ENCODE measurements at regions not wholly inside any gene's neighbourhood (a gene's known extent, or its start where the extent isn't known, plus 50 kb on each side); places are given as distances from the start of the nearest gene placed in this dataset.

DNA sequence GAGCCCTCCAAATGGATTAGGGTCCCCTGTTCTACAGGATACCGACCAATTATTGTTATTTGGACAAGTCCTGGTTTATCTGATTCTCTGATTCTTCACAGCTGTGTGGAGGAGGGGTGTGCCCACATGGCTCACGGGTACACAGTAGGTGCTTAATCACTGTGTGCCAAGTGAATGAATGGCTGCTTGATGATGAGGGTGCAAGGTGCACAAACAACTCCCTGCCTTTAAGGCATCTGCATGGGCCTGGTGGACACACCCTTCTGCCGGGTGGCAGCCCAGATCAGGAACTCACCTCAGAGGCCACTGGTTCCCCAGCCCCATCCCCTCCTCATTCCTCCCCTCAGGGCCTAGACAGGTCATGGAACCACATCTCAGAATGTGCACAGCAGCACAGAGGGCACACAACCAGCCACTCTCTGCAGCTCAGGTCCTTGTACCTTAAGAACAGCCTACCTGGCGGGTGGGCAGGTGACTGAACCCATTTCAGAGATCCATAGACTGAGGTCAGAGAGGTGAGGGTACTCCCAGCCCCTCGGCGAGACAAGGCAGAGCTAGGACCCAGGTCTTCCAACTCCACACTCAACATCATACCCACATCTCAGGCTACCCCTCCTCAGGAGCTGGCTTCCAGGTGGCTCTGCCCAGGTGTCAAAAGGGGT lies 50.3 kb downstream of the SHANK2 start:
- no peak for DNase-seq

DNA sequence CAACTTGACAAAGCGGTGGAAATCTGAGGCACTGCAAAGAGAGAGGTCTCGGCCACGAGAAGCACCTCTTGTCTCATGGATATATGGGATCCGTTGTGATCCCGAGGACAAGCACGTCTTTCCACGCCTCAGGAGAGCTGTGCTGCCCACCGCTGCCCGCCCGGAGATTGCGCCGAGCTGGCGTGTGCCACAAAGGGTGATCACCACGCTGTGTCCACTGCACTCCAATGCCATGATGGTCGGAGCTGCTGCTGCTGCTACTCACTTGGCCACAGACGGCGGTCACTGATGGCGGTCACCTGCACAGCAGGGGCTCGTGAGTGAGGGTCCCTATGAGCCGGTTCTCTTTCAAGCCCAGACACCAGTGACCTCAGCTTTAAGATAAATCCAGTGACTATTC lies 51.1 kb downstream of the SHANK2 start:
- DNase-seq = no peak

DNA sequence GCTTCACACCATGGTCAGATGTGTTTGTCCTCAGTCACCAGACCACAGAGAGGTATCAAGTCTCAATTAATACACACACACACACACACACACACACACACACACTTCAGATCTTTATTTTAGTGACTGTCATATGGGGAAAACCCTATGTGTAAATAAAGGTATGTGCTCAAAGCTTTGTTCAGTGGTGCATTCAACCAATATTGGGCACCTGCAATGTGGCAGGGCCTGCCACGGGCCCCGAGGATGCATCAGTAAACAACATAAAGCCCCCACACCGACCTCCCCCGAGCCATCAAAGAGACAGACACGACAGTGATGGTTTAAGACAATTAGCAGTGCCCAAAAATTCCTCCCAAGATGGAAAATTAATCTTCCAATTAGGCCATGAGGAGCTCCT lies 51.6 kb downstream of the SHANK2 start:
- no peak for DNase-seq

DNA sequence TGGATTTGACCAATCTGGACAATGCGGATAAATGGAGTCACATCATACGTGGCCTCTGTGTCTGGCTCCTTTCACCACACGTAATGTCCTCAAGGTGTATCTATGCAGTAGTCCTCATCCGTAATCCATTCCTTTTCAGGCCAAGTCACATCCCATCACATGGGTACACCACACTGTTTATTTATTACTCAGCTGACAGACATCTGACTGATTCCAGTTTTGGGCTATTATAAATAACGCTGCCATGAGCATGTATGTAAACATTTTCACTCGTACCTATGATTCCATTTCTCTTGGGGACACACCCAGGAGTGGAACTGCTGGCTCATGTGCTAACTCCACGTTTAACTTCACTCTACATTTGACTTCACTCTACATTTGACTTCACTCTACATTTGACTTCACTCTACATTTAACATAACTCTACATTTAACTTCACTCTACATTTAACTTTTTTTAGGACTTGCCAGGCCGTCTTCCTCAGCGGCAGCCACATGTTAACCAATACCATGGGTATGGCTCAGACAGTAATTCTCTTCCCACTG lies 52.1 kb downstream of the SHANK2 start:
- DNase-seq = no peak

DNA sequence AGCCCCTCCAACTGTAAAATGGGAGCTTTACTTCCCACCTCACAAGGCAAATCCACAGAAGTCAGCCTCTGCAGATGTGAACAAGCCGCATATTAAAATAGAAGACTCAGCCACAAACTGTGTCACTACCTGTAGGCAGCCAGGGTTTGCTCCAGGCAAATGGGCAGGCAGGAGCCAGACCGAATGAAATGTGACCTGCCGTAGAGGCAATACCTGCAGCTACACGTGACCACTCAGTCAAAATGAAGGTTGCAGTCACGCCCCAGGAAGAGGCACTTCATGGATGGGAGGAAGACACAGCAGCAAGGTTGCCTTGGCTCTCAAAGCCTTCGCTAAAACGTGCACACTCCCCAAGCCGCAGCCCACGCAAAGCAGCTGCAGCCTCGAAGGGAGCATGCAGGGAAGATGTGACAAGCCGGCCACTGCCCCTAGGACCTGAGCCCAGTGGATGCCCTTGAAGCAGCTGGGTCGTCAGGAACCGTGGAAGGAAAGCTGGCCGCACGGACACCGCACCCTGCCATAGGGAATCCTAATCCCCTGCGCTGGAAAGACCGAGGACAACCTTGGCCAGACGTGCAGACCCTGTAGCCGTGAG lies 53.1 kb downstream of the SHANK2 start:
- DNase-seq = peak in 1 of 2 experiments; percentile 37

DNA sequence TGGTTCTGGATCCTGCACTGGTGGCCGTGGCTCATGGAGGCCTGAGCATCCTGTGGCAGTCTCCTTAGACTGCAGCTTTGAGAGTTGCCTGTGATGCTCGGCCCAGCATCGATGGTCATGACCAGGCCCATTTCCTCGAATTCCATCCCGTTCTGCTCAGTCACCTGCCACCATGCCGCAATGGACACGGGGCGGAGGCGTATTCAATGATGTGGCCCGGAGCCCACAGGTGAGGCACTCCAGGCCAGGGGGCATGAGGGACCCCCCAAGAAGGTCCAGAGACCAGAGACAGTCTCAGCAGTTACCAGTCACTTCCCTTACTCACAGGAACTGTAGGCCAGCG lies 53.6 kb downstream of the SHANK2 start:
- no peak for DNase-seq

DNA sequence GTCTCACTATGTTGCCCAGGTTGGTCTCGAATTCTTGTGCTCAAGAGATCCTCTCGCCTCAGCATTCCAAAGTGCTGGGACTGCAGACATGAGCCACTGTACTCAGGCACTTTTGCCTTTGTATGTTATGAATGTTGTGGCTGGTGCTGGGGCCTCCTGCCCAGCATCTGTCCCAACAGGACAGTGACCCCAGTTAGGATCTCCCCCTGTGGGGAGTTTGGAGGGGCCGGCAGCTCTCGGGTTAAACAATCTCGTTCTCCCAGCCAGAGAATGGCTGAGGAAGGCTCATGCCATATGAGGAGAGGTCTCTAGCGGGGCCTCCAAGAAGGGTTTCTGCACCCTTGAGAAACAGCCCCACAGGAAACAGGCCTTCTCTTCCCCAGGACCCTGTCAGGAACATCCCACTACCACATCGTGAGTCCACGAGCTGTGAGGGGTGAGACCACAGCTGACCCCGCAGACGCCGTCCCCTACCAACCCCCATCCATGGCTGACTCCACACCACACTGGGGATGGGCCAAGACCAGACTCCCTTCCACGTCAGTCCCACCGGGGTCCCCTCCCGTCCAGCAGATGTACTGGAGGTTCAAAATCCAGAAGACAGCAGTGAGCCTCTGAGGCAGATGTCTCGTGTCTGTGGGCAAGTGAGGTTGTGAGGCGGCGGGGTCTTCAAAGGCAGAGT lies 54.1 kb downstream of the SHANK2 start:
- no peak for DNase-seq

DNA sequence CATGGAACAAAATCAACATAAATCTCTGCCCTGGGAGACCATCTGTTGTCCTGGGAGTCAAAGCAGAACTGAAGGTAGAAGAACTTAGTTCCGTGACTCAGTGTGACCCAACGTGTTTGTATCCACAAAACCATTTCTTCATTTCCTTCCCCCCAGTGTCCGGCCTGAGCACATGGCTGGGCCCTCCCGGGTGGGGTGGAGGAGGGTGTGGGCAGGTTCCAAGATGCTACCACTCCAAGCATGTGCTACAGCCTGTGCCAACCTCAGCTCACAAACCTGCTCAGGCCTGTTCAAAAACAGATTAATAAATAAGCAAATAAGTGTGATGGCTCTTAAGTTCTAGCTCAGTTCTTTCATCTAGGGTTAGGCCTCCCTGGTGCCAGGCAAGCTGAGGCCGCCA lies 55.3 kb downstream of the SHANK2 start:
- no peak for DNase-seq

DNA sequence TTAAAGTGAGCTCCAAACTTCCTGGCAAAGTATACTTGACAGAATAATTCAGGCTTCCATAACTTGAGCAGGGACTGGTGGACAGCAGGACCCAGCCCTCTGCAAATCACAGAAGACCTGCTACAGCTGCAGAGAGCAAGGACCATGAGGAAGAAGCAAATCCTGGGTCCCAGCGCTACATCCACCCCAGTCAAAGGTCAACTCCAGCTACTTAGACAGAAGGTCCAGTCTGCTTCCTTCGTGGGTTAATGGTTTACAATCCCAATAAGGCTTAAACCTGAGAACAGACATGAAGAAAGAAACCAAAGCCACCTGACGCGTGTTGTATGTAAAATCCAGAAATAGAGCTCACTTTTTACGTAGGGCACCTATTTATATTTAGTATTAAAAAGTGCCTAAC lies 57.7 kb downstream of the SHANK2 start:
- DNase-seq = no peak

DNA sequence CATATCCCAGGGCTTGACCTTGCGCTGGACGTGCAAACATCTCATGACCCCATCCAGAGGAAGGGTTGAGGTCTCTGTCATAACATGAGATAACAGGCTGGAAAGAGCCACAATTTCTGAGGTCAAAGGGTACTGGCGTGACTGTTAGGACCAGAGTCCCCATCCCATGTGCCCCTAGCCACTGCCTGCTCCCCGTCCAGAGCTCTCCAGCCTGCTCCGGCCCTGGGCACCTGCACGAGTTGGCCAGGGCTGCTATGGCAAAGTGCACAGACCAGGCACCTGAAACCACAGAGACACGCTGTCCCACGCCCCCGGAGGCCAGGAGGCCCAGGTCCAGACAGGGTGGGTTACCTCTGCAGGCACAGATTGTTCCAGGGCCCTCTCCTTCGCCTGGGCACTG lies 58.9 kb downstream of the SHANK2 start:
- DNase-seq = no peak

DNA sequence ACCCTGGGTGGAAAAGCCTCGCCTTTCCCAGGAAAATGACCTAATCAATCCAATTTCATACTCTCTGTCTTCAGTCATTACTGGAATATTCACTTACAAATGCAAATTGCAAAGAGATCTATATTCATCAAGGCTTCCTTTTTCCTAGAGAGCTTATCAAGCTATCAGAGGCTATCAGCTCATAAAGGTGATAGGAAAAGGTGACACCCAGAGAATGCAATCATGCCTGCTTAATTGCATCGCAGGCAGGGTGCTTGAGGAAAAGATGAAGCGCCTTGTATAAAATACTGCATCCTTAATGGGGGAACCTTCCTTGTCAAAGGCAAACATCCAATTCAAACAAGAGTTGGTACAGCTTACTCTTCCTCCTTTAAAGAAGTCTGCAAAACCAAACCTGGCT lies 59.7 kb downstream of the SHANK2 start:
- DNase-seq = no peak

DNA sequence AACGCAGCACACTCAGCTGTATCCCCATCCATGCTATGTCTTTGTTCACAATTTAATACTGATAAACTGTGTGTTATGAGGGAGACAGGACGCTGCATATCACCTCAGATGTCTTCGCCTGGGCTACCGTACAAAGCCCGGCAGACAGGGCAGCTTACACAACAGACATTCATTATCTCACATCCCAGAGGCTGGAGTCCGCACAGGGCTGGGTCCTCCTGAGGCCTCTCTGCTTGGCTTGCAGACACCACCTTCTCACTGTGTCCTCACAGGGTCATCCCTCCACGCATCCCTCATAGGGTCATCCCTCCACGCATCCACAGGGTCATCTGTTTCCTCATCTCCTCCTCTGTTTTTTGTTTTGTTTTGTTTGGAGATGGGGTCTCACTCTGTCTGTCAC lies 61.2 kb downstream of the SHANK2 start:
- DNase-seq = no peak

DNA sequence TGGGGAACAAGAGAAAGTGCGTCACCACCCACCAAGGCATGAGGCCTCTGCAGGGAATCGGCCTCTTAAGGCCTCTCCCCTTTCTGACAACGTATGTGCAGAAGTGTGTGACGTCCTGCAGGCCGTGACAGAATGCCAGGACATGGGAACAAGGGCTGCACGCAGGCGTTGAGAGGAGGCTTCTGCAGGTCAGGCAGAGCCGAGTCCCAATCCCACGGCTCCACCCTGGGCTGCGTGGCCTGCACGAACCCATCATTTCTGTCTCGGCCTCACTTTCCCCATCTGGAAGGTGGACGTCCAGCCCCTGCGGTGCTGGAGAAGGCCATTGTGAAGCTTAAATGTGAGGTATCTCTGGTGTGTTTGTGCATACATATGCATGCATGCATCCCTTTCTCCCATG lies 61.8 kb downstream of the SHANK2 start:
- DNase-seq = no peak

DNA sequence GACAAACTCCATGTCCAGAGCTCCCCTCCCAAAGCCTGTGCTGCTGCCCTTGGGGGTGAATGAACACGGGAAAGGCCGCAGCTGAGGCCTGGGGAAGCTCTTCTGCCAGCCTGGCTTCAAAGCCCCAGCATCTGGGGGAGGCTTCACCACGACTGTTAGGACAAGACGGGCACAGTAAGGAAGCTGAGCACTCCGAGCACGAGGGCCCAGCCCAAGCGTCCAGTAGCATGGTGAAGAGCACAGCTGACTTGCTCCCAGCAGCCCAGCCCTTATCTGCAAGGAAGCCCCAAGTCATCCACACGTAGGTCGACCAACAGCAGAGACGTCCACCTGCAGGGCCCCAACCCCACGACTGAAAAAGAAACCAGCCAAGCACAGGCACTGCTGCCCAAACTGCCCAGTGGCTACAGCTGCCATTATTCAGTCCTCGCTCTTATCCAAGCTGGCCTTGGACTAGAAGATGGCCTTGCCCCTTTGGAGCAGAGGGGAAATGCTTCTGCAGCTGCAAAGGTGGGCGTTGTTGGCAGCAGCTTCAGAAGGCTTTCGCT lies 62.5 kb downstream of the SHANK2 start:
- no peak for DNase-seq

DNA sequence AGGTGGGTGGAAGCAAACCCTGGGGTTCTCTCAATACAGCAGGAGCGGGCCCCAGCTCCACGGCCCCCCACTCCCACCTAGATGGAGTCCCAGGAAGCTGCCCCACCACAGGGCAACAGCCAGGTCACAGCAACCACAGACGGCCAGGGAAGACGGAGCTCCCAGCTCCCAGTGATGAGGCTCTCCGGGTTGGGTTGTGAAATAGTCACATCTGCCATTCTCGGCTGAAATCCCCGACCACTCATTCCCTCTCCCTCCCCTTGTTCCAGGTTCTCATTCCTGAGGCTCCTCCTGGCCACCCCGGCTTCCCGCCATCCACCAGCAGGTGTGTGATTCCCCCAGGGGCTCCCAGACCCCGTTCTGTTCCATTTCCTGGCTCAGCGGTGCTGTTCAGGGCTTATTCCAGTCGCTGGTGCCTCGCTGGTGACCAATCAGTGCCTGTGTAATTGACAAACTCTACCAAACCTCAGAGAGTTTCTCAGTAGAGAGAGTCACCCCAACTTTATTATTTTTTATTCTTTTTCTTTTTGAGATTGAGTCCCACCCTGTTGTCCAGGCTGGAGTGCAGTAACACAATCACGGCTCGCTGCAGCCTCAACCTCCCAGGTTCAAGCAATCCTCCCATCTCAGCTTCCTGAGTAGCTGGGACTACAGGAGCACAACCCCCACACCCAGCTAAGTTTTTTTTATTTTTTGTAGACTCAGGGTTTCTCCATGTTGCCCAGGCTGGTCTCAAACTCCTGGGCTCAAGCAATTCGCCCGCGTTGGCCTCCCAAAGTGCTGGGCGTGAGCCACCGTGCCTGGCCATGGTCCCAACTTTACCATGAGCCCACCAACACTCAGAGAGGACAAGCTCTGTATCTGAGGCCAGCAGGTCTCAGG lies 63.2 kb downstream of the SHANK2 start:
- no peak for DNase-seq

DNA sequence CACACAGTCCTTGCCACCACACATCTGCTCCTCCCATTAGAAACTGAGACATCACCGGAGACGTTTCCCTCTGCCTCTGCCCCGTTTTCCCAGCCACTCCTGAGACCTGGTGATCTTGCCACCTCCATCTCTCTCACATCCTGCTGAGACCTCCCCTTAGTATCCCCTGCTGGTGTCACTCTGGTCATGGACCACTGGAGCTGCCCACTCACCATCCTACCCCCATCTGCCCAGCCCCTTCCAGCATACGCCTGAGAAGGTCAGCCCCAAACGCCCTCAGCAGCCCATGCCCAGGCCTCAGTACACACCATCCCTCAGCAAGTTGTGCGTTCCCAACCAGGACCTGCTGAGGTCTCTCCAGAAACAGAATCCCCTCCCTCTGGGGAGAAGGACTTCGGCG lies 64.3 kb downstream of the SHANK2 start:
- no peak for DNase-seq

DNA sequence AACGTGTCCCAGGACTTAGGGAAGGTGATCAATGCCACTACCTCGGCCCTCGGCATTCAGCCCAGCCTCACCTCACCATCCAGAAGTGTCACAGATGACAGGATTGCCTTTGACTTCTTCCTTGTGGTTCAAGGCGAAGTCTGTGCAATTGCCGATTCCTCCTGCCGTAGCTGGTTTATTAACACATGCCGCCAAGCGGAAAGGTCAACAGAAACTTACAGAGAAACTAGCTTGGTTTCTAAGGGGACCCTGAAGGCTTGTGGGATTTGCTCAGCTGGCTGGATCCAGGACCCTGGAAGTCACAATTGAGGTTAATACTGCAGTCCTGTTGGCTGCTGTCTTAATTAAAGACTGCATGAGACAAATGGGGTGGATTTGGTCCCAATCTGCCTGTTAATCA lies 65.6 kb downstream of the SHANK2 start:
- DNase-seq = no peak

DNA sequence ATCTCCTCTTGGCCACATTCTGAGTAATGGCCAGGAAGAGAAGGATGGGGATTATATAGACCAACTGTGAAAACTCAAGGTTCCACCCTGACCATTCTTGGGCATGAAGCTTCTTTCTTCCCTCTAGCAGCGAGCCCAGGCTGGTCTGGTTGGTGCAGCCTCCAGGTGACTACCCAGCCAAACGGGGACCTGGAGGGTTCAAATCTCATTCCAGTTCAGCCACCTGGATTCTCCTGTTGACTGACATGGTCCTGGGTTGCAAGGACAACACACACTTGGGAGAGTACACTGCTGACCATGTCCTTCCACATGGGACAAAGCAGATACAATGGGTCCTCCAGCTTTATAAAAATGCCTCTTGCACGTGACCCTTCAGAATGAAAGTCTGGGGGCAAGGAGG lies 67.0 kb downstream of the SHANK2 start:
- DNase-seq = no peak

DNA sequence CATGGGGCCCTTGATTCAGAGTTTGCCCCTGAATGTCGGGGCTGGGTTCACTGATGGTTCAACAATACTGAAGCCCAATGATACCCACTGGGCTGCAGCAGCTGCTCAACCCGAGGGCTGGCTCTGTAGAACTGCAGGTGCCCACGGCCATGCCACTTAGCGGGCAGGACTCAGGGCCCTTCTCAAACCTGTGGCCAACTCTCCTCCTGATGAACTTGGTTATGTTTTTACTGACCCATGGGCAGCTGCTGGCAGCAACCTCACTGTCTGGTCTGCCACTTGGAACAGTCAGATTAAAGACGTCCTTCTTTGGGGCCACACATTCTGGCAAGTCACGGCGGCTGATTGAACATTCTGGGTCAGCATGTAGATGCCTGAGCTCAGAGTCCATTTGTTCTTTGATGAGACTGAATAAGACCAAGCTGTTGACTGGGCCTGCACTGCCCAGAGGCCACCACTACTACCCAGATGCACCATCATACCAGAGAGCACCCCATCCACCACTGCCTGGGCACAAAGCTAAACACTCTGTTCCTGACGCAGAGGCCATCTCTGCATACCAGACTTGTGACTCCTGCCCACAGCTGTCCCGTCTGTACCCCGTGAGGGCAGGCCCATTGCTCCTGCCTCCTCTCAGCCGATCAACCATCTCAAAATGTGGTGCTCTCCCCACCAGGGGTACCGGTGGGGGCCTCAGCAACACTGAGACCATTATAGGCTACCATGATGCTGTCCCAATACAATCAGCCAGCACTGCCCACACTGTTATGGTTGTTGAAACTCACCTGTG lies 67.8 kb downstream of the SHANK2 start:
- no peak for DNase-seq

DNA sequence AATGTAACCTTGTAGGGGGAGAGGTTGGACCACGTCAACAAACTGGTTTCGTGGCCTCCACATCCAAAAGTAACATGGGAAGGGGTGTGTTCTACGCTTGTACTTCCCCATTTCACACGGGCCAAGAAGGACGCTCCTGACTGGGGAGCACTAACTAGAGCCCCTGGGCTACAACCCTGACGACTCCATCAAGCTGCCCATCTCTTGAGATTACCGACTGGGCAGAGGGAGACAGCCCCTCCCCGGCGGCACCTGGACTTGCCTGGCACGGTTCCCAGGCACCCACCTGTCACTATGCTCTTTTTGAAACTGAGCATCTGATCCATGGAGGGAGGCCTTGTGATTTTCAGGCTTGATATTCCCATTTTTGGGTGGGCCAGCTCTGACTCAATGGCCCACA lies 68.5 kb downstream of the SHANK2 start:
- no peak for DNase-seq

DNA sequence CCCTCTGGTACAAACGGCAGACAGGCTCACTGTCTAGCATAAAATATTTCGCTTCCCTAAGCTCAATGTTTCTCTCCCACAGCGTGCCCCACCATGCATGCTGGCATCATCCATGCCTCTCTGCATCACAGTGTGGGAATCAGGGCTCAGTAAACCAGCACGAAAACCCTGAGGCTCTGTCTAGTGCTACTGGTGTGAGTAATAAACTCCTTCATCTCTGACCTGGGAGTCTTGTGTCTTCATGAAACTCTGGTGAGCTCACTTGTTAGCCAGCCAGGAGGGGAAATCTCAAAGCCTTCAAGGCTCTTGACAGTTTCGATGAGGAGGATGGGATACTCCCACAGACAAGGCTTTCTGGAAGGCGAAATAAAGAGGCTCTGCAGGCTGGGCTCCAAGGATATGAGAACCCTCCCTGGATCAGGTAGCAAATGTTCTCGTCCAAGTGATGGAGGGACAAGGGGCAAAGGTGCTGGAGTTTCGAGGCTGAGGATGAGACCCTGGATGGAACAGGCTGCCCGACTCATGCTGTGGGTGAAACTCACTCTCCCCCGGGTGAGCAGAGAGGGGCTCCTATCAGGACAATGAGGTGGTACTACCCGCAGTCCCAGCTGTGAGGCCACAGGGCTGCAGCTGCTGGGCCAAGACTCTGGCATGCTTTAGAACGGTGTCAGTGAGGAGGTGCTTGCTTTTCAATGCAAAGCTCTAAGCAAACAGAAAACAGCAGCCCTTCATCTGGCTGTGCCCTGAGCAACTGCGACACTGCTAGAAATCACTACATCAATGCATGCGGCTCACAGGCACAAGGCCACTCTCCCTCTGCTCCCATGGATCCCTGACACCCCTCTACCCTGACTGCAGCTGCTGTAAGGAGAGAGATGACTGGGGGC lies 69.3 kb downstream of the SHANK2 start:
- DNase-seq = no peak
